Neural cell (in vitro differentiated cells): ENCODE measurements at regions not wholly inside any gene's neighbourhood (a gene's known extent, or its start where the extent isn't known, plus 50 kb on each side); places are given as distances from the start of the nearest gene placed in this dataset.

ENCODE experiments used
- EP300 ChIP-seq: fragments of 450-650 bp; conservative IDR thresholded peaks from 2 replicates; pipeline ENCODE4 v1.6.1; 2014; ENCODE audit warnings: antibody characterized with exemption, mild to moderate bottlenecking, moderate library complexity; ENCODE audit not compliant: poor library complexity, severe bottlenecking
- EZH2 ChIP-seq: fragments of 200-600, 300-800 bp; shearing (Covaris generic), sonication (generic); IDR thresholded peaks from 2 replicates; pipeline ENCODE4 v1.6.1; 2014; ENCODE audit warnings: antibody characterized with exemption, low read length, borderline replicate concordance, mild to moderate bottlenecking; ENCODE audit not compliant: insufficient read depth, poor library complexity, severe bottlenecking
- POLR2AphosphoS5 ChIP-seq: IDR thresholded peaks from 2 replicates; pipeline ENCODE4 v1.6.1; 2012
- RAD21 ChIP-seq: fragments of 450-650 bp; conservative IDR thresholded peaks from 2 replicates; pipeline ENCODE4 v1.6.1; 2014; ENCODE audit warnings: antibody characterized with exemption, mild to moderate bottlenecking, moderate library complexity
- SMC3 ChIP-seq: fragments of 450-650 bp; conservative IDR thresholded peaks from 2 replicates; pipeline ENCODE4 v1.6.1; 2014; ENCODE audit warnings: antibody characterized with exemption, mild to moderate bottlenecking, moderate library complexity; ENCODE audit not compliant: poor library complexity
- TF ChIP-seq, protein P1 (sequence below): fragments of 450-650 bp; IDR thresholded peaks from 2 replicates; pipeline ENCODE4 v1.5.1; 2014; ENCODE audit warnings: antibody characterized with exemption, mild to moderate bottlenecking, moderate library complexity; ENCODE audit not compliant: poor library complexity, severe bottlenecking
- TF ChIP-seq, protein P2 (sequence below): IDR thresholded peaks from 2 replicates; pipeline ENCODE4 v1.6.1; 2012; ENCODE audit warnings: borderline replicate concordance

DNA sequence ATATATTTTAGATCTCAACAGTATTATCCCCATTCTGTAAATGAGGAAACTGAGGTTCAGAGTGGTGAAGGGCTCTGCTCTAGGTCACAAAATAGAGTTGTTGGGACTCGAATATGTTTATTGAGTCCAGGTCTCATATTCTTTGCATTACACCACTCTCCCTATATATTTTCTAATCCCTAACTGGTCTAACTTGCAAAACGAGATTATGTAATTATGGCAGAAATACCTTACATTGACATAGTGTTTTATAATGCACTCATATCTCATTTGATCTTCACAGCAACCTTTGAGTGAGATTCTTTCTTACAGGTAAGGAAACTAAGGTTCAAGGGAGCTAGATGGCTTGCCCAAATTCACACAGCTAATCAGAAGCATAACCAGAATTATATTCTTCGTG, 106.9 kb upstream of the LRIG3 start:
- TF ChIP-seq, protein P1, sequence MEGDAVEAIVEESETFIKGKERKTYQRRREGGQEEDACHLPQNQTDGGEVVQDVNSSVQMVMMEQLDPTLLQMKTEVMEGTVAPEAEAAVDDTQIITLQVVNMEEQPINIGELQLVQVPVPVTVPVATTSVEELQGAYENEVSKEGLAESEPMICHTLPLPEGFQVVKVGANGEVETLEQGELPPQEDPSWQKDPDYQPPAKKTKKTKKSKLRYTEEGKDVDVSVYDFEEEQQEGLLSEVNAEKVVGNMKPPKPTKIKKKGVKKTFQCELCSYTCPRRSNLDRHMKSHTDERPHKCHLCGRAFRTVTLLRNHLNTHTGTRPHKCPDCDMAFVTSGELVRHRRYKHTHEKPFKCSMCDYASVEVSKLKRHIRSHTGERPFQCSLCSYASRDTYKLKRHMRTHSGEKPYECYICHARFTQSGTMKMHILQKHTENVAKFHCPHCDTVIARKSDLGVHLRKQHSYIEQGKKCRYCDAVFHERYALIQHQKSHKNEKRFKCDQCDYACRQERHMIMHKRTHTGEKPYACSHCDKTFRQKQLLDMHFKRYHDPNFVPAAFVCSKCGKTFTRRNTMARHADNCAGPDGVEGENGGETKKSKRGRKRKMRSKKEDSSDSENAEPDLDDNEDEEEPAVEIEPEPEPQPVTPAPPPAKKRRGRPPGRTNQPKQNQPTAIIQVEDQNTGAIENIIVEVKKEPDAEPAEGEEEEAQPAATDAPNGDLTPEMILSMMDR = no peak
- TF ChIP-seq EZH2 (no peak), RAD21 (no peak), POLR2AphosphoS5 (no peak), SMC3 (no peak), EP300 (no peak)
- TF ChIP-seq, protein P2, sequence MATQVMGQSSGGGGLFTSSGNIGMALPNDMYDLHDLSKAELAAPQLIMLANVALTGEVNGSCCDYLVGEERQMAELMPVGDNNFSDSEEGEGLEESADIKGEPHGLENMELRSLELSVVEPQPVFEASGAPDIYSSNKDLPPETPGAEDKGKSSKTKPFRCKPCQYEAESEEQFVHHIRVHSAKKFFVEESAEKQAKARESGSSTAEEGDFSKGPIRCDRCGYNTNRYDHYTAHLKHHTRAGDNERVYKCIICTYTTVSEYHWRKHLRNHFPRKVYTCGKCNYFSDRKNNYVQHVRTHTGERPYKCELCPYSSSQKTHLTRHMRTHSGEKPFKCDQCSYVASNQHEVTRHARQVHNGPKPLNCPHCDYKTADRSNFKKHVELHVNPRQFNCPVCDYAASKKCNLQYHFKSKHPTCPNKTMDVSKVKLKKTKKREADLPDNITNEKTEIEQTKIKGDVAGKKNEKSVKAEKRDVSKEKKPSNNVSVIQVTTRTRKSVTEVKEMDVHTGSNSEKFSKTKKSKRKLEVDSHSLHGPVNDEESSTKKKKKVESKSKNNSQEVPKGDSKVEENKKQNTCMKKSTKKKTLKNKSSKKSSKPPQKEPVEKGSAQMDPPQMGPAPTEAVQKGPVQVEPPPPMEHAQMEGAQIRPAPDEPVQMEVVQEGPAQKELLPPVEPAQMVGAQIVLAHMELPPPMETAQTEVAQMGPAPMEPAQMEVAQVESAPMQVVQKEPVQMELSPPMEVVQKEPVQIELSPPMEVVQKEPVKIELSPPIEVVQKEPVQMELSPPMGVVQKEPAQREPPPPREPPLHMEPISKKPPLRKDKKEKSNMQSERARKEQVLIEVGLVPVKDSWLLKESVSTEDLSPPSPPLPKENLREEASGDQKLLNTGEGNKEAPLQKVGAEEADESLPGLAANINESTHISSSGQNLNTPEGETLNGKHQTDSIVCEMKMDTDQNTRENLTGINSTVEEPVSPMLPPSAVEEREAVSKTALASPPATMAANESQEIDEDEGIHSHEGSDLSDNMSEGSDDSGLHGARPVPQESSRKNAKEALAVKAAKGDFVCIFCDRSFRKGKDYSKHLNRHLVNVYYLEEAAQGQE = no peak
